SU-DHL-6 (cell line): ENCODE measurements at regions not wholly inside any gene's neighbourhood (a gene's known extent, or its start where the extent isn't known, plus 50 kb on each side); places are given as distances from the start of the nearest gene placed in this dataset.

Experiments
- H2AFZ ChIP-seq: fragments of 200-600 bp; sonication (generic); 2 replicates; pipeline ENCODE4 v1.6.1; 2014; ENCODE audit warnings: low read depth, mild to moderate bottlenecking, moderate library complexity, mixed read lengths, antibody characterized with exemption, low read length; ENCODE audit not compliant: severe bottlenecking
- H3F3A ChIP-seq: fragments of 200-600 bp; shearing (Covaris generic); 2 replicates; pipeline ENCODE4 v1.6.0; 2016; ENCODE audit warnings: antibody characterized with exemption, mild to moderate bottlenecking; ENCODE audit not compliant: insufficient read depth
- H3K27ac ChIP-seq: fragments of 200-600 bp; sonication (generic); 2 replicates; pipeline ENCODE4 v1.5.1; 2016; ENCODE audit warnings: low read depth, mild to moderate bottlenecking, low read length, moderate library complexity, mixed read lengths
- H3K27me3 ChIP-seq: fragments of 200-600 bp; sonication (generic), shearing (Covaris generic); 2 replicates; pipeline ENCODE4 v1.6.0; 2014; ENCODE audit warnings: mild to moderate bottlenecking, low read length
- H3K36me3 ChIP-seq: fragments of 200-600 bp; sonication (generic); 2 replicates; pipeline ENCODE4 v1.6.1; 2014; ENCODE audit warnings: mild to moderate bottlenecking, low read length, mixed read lengths
- H3K4me2 ChIP-seq: fragments of 300-600, 200-600 bp; shearing (Covaris generic), sonication (generic); 2 replicates; pipeline ENCODE4 v1.6.0; 2014; ENCODE audit warnings: low read length, low read depth, mild to moderate bottlenecking; ENCODE audit not compliant: poor library complexity, severe bottlenecking
- H3K4me3 ChIP-seq: fragments of 200-600 bp; sonication (generic); 2 replicates; pipeline ENCODE4 v1.5.1; 2014; ENCODE audit warnings: antibody characterized with exemption, low read length, mild to moderate bottlenecking, mixed read lengths; ENCODE audit not compliant: insufficient read depth, poor library complexity, severe bottlenecking
- H3K79me2 ChIP-seq: fragments of 200-600 bp; sonication (generic); 2 replicates; pipeline ENCODE4 v1.6.1; 2014; ENCODE audit warnings: mild to moderate bottlenecking, low read length, moderate library complexity; ENCODE audit not compliant: insufficient read depth
- H3K9ac ChIP-seq: fragments of 200-600 bp; sonication (generic); 2 replicates; pipeline ENCODE4 v1.7.0; 2014; ENCODE audit warnings: mild to moderate bottlenecking, low read length
- H3K9me2 ChIP-seq: fragments of 200-600 bp; sonication (generic); replicated peaks from 2 replicates; pipeline ENCODE4 v1.6.1; 2014; ENCODE audit warnings: low read length; ENCODE audit not compliant: insufficient read depth
- H3K9me3 ChIP-seq: fragments of 200-600 bp; sonication (generic); 2 replicates; pipeline ENCODE4 v1.6.1; 2014; ENCODE audit warnings: low read length, mixed read lengths; ENCODE audit not compliant: insufficient read depth
- H4K20me1 ChIP-seq: fragments of 200-600 bp; sonication (generic); 2 replicates; pipeline ENCODE4 v1.6.1; 2014; ENCODE audit warnings: low read depth, mild to moderate bottlenecking, antibody characterized with exemption, low read length, moderate library complexity, mixed read lengths
- EZH2phosphoT487 ChIP-seq: fragments of 200-600 bp; sonication (generic), shearing (Covaris generic); conservative IDR thresholded peaks from 2 replicates; pipeline ENCODE4 v1.6.1; 2018; ENCODE audit warnings: mild to moderate bottlenecking, antibody characterized with exemption, low read length, moderate library complexity, mixed read lengths
- TF ChIP-seq, protein P1 (sequence below): fragments of 200-600 bp; sonication (generic); IDR thresholded peaks from one replicate; pipeline ENCODE4 v1.5.1; 2017; ENCODE audit warnings: antibody characterized with exemption, mild to moderate bottlenecking, low read length, moderate library complexity; ENCODE audit not compliant: insufficient read depth, poor library complexity, severe bottlenecking

DNA sequence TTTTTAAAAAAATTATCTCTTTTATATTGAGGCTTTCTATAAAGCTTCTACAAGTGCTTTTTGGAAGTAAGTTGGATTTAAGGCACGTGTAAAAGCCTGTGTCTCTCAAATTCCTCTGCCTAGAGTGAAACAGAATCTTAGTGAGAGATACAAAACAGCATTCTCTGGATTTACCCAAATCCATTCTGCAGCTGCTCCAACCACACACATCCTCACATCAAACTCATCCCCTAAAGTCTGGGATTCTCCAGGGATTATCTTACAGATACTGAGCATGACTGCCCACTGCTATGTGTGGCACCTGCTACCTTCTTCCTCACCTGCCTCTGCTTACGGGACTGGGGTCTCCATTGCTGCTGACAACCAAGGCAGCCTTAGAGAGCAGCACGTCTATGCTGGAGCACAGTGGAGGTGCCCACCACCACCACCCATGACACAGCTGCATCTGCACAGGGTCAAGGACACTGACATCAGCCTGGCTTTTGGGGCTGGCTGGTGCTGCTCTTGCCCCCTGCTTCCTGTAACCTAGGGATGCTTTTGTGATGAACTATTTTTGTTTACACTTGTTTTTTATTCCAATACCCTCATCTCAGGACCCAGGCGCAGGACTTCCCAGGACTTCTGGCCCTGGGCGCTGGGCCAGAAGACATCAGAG lies 139.2 kb upstream of the NAMPT start:
- Histone ChIP-seq H3K9me2 (no peaks in the 10 kb centered on the region), H4K20me1 (no peaks in the 10 kb centered on the region), H3K9me3 (no peaks in the 10 kb centered on the region), H3K4me2 (no peak overlapping the region), H3K27ac (no peak overlapping the region), H3K79me2 (no peaks in the 10 kb centered on the region), H3K27me3 (no peaks in the 10 kb centered on the region), H2AFZ (no peak overlapping the region), H3F3A (no peaks in the 10 kb centered on the region), H3K4me3 (no peak overlapping the region), H3K36me3 (no peaks in the 10 kb centered on the region), H3K9ac (no peak overlapping the region)
- TF ChIP-seq, protein P1, sequence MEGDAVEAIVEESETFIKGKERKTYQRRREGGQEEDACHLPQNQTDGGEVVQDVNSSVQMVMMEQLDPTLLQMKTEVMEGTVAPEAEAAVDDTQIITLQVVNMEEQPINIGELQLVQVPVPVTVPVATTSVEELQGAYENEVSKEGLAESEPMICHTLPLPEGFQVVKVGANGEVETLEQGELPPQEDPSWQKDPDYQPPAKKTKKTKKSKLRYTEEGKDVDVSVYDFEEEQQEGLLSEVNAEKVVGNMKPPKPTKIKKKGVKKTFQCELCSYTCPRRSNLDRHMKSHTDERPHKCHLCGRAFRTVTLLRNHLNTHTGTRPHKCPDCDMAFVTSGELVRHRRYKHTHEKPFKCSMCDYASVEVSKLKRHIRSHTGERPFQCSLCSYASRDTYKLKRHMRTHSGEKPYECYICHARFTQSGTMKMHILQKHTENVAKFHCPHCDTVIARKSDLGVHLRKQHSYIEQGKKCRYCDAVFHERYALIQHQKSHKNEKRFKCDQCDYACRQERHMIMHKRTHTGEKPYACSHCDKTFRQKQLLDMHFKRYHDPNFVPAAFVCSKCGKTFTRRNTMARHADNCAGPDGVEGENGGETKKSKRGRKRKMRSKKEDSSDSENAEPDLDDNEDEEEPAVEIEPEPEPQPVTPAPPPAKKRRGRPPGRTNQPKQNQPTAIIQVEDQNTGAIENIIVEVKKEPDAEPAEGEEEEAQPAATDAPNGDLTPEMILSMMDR: no peak
- TF ChIP-seq EZH2phosphoT487: no peak

DNA sequence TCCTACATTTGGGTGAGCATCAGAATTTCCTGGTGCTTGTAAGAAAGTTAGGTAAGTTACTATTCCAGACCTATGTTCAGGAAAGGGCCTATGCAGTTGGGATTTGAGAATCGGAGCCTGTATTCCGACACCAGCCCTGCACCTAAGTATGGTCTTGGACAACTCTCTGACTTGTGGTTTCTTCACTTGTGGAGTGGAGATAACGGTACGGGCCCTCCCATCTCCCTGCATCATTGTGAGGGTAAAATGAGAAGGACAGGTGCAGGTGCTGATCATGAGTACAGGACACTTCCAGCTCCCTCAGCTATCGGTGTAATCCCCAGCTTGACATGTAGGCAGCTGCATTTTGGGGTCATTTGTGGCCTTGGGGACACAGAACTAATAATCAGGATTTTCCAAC lies 138.3 kb upstream of the NAMPT start:
- no peak overlapping the region for H3K4me2 ChIP-seq
- no peaks in the 10 kb centered on the region for H3K9me2 ChIP-seq
- no peak overlapping the region for H2AFZ ChIP-seq
- H3K79me2 ChIP-seq: no peaks in the 10 kb centered on the region
- TF ChIP-seq, protein P1: no peak
- TF ChIP-seq EZH2phosphoT487: no peak
- no peaks in the 10 kb centered on the region for H3K36me3 ChIP-seq
- H3K9ac ChIP-seq: no peak overlapping the region
- no peaks in the 10 kb centered on the region for H3F3A ChIP-seq
- H3K9me3 ChIP-seq: no peaks in the 10 kb centered on the region
- H3K27me3 ChIP-seq: no peaks in the 10 kb centered on the region
- no peak overlapping the region for H3K27ac ChIP-seq
- no peak overlapping the region for H3K4me3 ChIP-seq
- no peaks in the 10 kb centered on the region for H4K20me1 ChIP-seq

DNA sequence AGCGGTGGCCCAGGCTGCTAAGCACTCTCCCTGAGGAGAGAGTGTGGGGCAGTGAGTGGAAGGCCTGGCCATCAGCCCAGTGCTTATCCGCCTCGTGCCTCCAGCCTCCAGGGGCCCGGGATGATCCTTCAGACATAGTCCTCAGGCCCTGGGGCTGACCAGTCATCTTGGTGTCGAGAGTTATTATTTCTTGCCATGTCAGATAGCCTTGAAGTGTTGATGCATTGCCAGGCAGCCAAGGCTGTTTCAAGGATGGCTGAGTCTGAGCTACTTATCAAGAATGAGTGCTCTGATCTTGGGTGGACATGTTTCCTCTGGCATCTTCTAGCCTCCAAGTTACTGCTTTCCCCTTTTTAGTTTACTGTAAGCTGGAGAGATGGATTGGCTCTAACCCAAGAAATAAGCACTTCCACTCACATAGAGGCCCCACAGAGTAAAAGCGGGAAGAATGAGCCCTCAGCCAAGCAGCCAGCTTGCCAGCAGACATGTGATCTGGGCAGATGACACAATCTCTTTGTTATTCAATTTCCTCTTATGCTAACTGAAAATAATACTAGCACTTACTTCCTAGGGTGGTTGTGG lies 136.5 kb upstream of the NAMPT start:
- Histone ChIP-seq H3K79me2 (no peaks in the 10 kb centered on the region), H3F3A (no peaks in the 10 kb centered on the region), H3K9me3 (peaks cover under 1% of the 10 kb centered on the region; the same call in 1 of the 2 replicates), H3K36me3 (no peaks in the 10 kb centered on the region), H3K4me3 (no peak overlapping the region), H4K20me1 (no peaks in the 10 kb centered on the region), H3K9me2 (no peaks in the 10 kb centered on the region), H3K4me2 (no peak overlapping the region), H2AFZ (no peak overlapping the region), H3K27me3 (no peaks in the 10 kb centered on the region), H3K9ac (no peak overlapping the region), H3K27ac (no peak overlapping the region)
- TF ChIP-seq EZH2phosphoT487: no peak
- TF ChIP-seq, protein P1: no peak
